Ovary (tissue), 3 donors: ENCODE measurements at regions not wholly inside any gene's neighbourhood (a gene's known extent, or its start where the extent isn't known, plus 50 kb on each side); places are given as distances from the start of the nearest gene placed in this dataset.

ENCODE experiments used
- CTCF ChIP-seq, 3 donors: fragments of 450-650 bp in 2 of 3; fragments of 200-600 bp in 1 of 3; IDR thresholded peaks; one replicate each; pipeline versions ENCODE4 v1.5.1 to v1.8.0; 2016 to 2022; ENCODE audit warnings: antibody characterized with exemption in 3 of 3, mild to moderate bottlenecking in 1 of 3
- EP300 ChIP-seq: sonication (generic); formaldehyde crosslinking; IDR thresholded peaks from one replicate; pipeline ENCODE4 v1.6.1; 2017; ENCODE audit warnings: antibody characterized with exemption
- POLR2A ChIP-seq: fragments of 450-650 bp; IDR thresholded peaks from one replicate; pipeline ENCODE4 v1.6.1; 2017; ENCODE audit warnings: antibody characterized with exemption, mild to moderate bottlenecking, moderate library complexity
- donor health status: DM: no; HTN: no; CAD: no.

DNA sequence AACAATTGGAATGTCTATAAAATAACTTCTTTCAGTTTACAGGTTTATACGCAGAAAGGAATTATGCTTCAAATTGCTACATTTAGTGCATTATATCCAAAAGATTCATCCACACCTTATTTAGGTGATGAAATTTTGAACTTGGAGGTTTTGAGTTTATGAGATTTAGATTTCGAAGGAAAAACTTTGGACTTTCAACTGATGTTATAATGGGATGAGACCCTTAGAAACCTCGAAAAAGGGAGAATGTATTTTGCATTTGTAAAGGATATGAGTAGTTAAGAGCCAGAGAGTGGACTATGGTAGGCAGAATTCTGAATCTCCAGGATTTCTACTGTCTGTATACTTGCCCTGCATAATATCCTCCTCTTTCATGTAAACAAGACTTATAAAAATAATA is 851.6 kb upstream of the MGAT4C start:
- TF ChIP-seq CTCF (IDR thresholded peaks at IDR 0.05) (no peak), POLR2A (no peak), EP300 (no peak)
